WERI-Rb-1 (cell line): ENCODE measurements at regions not wholly inside any gene's neighbourhood (a gene's known extent, or its start where the extent isn't known, plus 50 kb on each side); places are given as distances from the start of the nearest gene placed in this dataset.

Source experiments
- DNase-seq: peaks from one replicate; pipeline ENCODE4 v3.0.0-alpha.2; 2020
- H3K27ac ChIP-seq: fragments of 250-450 bp; sonication (Bioruptor Pico); 2 replicates; pipeline ENCODE4 v1.5.1; 2020; ENCODE audit warnings: mild to moderate bottlenecking, moderate library complexity
- H3K27me3 ChIP-seq: fragments of 250-450 bp; sonication (Bioruptor Pico); 2 replicates; pipeline ENCODE4 v1.5.1; 2021; ENCODE audit warnings: mild to moderate bottlenecking, low read depth, moderate library complexity; ENCODE audit not compliant: insufficient read depth, severe bottlenecking
- H3K36me3 ChIP-seq: fragments of 250-450 bp; sonication (Bioruptor Pico); 2 replicates; pipeline ENCODE4 v1.5.1; 2020; ENCODE audit warnings: mild to moderate bottlenecking, moderate library complexity
- H3K4me3 ChIP-seq: 2 replicates; pipeline ENCODE4 v1.5.1; 2011; ENCODE audit warnings: low read depth, mild to moderate bottlenecking, control low read depth, low read length
- H3K9me3 ChIP-seq: fragments of 250-450 bp; sonication (Bioruptor Pico); 2 replicates; pipeline ENCODE4 v1.5.1; 2021; ENCODE audit warnings: mild to moderate bottlenecking, moderate library complexity; ENCODE audit not compliant: severe bottlenecking
- TF ChIP-seq, protein P1 (sequence below): IDR thresholded peaks from 2 replicates; pipeline ENCODE4 v1.5.1; 2011; ENCODE audit warnings: low read depth, mild to moderate bottlenecking, control low read depth, inconsistent platforms, low read length

GRCh38 chr4:66328803-66329574, 658.7 kb upstream of the EPHA5 start:
- Histone ChIP-seq H3K9me3 (no peaks in the 10 kb centered on the region), H3K27ac (no peak overlapping the region), H3K36me3 (no peaks in the 10 kb centered on the region), H3K4me3 (no peak overlapping the region), H3K27me3 (no peaks in the 10 kb centered on the region)
- TF ChIP-seq, protein P1, sequence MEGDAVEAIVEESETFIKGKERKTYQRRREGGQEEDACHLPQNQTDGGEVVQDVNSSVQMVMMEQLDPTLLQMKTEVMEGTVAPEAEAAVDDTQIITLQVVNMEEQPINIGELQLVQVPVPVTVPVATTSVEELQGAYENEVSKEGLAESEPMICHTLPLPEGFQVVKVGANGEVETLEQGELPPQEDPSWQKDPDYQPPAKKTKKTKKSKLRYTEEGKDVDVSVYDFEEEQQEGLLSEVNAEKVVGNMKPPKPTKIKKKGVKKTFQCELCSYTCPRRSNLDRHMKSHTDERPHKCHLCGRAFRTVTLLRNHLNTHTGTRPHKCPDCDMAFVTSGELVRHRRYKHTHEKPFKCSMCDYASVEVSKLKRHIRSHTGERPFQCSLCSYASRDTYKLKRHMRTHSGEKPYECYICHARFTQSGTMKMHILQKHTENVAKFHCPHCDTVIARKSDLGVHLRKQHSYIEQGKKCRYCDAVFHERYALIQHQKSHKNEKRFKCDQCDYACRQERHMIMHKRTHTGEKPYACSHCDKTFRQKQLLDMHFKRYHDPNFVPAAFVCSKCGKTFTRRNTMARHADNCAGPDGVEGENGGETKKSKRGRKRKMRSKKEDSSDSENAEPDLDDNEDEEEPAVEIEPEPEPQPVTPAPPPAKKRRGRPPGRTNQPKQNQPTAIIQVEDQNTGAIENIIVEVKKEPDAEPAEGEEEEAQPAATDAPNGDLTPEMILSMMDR = no peak
- no peak for DNase-seq

- Histone ChIP-seq H3K36me3 (no peaks in the 10 kb centered on the region), H3K27ac (no peak overlapping the region), H3K27me3 (no peaks in the 10 kb centered on the region), H3K9me3 (peaks cover 9% of the 10 kb centered on the region), H3K4me3 (no peak overlapping the region)
- TF ChIP-seq, protein P1 = no peak
- DNase-seq = no peak
Measured at GRCh38 chr4:66307641-66308438, 637.6 kb upstream of the EPHA5 start.

GRCh38 chr4:66300336-66300934, 630.1 kb upstream of the EPHA5 start:
- TF ChIP-seq, protein P1 = no peak

DNA sequence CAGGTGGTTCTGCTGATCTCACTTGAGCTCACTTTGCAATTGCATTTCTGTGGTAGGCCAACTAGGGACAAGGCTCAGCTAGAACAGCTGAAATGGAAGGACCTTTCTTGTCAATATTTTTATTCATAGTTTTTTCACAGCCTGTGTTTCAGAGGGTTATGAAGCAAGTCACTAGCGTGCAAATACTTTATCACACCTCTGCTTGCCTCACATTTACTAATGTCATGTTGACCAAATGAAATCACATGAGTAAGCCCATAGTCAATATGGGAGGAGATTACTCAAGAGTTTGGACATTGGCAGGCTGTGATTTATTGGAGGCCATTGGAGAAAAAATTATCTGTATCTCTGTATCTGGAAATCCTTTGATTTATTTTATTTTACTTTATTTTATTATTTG, 628.3 kb upstream of the EPHA5 start:
- Histone ChIP-seq H3K9me3 (no peaks in the 10 kb centered on the region), H3K27ac (no peak overlapping the region), H3K36me3 (no peaks in the 10 kb centered on the region), H3K27me3 (no peaks in the 10 kb centered on the region), H3K4me3 (no peak overlapping the region)
- DNase-seq = no peak
- TF ChIP-seq, protein P1 = no peak

More at GRCh38 chr4:66300336-66300934, 630.1 kb upstream of the EPHA5 start:
- Histone ChIP-seq H3K9me3 (no peaks in the 10 kb centered on the region), H3K27me3 (no peaks in the 10 kb centered on the region), H3K4me3 (no peak overlapping the region), H3K27ac (no peak overlapping the region), H3K36me3 (no peaks in the 10 kb centered on the region)
- DNase-seq = no peak

- TF ChIP-seq, protein P1 = no peak
- Histone ChIP-seq H3K4me3 (no peak overlapping the region), H3K9me3 (no peaks in the 10 kb centered on the region)
Measured at GRCh38 chr4:66297703-66298102, 627.4 kb upstream of the EPHA5 start.

More at GRCh38 chr4:66297703-66298102, 627.4 kb upstream of the EPHA5 start:
- Histone ChIP-seq H3K27me3 (no peaks in the 10 kb centered on the region), H3K36me3 (no peaks in the 10 kb centered on the region), H3K27ac (no peak overlapping the region)
- DNase-seq = no peak
